ENCODE measurements at regions not wholly inside any gene's neighbourhood (a gene's known extent, or its start where the extent isn't known, plus 50 kb on each side); places are given as distances from the start of the nearest gene placed in this dataset.
"Not testable (repeated sequence)": the region's sequence is repeated elsewhere in the genome, so short reads cannot be mapped to it uniquely, and the experiment has no call there.

- DNase-seq: no peak
Observed at GRCh38 chr5:40220260-40220659, 459.5 kb upstream of the PTGER4 start.

- DNase-seq: no peak
Observed at GRCh38 chr5:40217553-40217952, 462.2 kb upstream of the PTGER4 start.

GRCh38 chr5:40210694-40211093 lies 469.0 kb upstream of the PTGER4 start:
- no peak for DNase-seq

GRCh38 chr5:40206030-40206429 lies 473.7 kb upstream of the PTGER4 start:
- no peak for DNase-seq

GRCh38 chr5:40204144-40204543 lies 475.6 kb upstream of the PTGER4 start:
- no peak for DNase-seq

- no peak for DNase-seq
Observed at GRCh38 chr5:40202814-40203440, 476.8 kb upstream of the PTGER4 start.

- DNase-seq: no peak
Observed at GRCh38 chr5:40198736-40199135, 481.0 kb upstream of the PTGER4 start.

- DNase-seq: not testable (repeated sequence)
Observed at GRCh38 chr5:40195574-40195973, 484.1 kb upstream of the PTGER4 start.

- no peak for DNase-seq
Observed at GRCh38 chr5:40191150-40191549, 488.6 kb upstream of the PTGER4 start.

- no peak for DNase-seq
Observed at GRCh38 chr5:40172721-40173120, 507.0 kb upstream of the PTGER4 start.

GRCh38 chr5:40171971-40172370 lies 507.7 kb upstream of the PTGER4 start:
- no peak for DNase-seq

- no peak for DNase-seq
Observed at GRCh38 chr5:40167283-40167682, 512.4 kb upstream of the PTGER4 start.

GRCh38 chr5:40166802-40167201 lies 512.9 kb upstream of the PTGER4 start:
- DNase-seq: no peak

GRCh38 chr5:40165789-40166728 lies 513.7 kb upstream of the PTGER4 start:
- DNase-seq: no peak

GRCh38 chr5:40165106-40165788 lies 514.5 kb upstream of the PTGER4 start:
- DNase-seq: no peak

- DNase-seq: no peak
Observed at GRCh38 chr5:40160435-40160834, 519.3 kb upstream of the PTGER4 start.

- DNase-seq: no peak
Observed at GRCh38 chr5:40154194-40154593, 525.5 kb upstream of the PTGER4 start.

GRCh38 chr5:40150896-40151295 lies 528.8 kb upstream of the PTGER4 start:
- DNase-seq: no peak

GRCh38 chr5:40141896-40142295 lies 537.8 kb upstream of the PTGER4 start:
- no peak for DNase-seq

GRCh38 chr5:40141418-40141817 lies 538.3 kb upstream of the PTGER4 start:
- DNase-seq: no peak

- DNase-seq: no peak
Observed at GRCh38 chr5:40137223-40137622, 542.5 kb upstream of the PTGER4 start.

GRCh38 chr5:40134883-40135520 lies 544.7 kb upstream of the PTGER4 start:
- no peak for DNase-seq

GRCh38 chr5:40124367-40124766 lies 555.3 kb upstream of the PTGER4 start:
- no peak for DNase-seq
